Gastrocnemius medialis (tissue), 4 donors: ENCODE measurements at regions not wholly inside any gene's neighbourhood (a gene's known extent, or its start where the extent isn't known, plus 50 kb on each side); places are given as distances from the start of the nearest gene placed in this dataset.

Experiments
- ATAC-seq, 2 donors: fragments of 150-250 bp; one replicate each; pipeline ENCODE4 v1.9.1; 2016
- DNase-seq, 2 donors: peaks; one replicate each; pipeline ENCODE4 v3.0.0-alpha.2; 2019
- H3K27ac ChIP-seq, 4 donors: fragments of 200-600 bp; sonication (generic); 1 replicate in 1 of 4; 2 replicates in 3 of 4; pipeline ENCODE4 v1.5.1; 2016 to 2018; ENCODE audit warnings: mild to moderate bottlenecking in 2 of 4, moderate library complexity in 1 of 4
- H3K27me3 ChIP-seq, 3 donors: fragments of 200-600 bp; sonication (generic) in 2 of 3; 1 replicate in 1 of 3; 2 replicates in 2 of 3; pipeline versions ENCODE4 v1.5.1 to v1.6.0; 2016 to 2019; ENCODE audit warnings: mild to moderate bottlenecking in 1 of 3, moderate library complexity in 1 of 3
- H3K36me3 ChIP-seq, 2 donors: fragments of 200-600 bp; sonication (generic) in 1 of 2; one replicate each; pipeline ENCODE4 v1.5.1; 2017 to 2018
- H3K4me1 ChIP-seq, 2 donors: fragments of 200-600 bp; sonication (generic) in 1 of 2; one replicate each; pipeline ENCODE4 v1.5.1; 2016 to 2017; ENCODE audit warnings: mild to moderate bottlenecking in 2 of 2
- H3K4me3 ChIP-seq, 4 donors: fragments of 200-600 bp; sonication (generic) in 3 of 4; 1 replicate in 1 of 4; 2 replicates in 3 of 4; pipeline ENCODE4 v1.5.1; 2016 to 2019; ENCODE audit warnings: mild to moderate bottlenecking in 2 of 4
- H3K9me3 ChIP-seq, 3 donors: fragments of 200-600 bp; sonication (generic) in 2 of 3; 1 replicate in 1 of 3; 2 replicates in 2 of 3; pipeline ENCODE4 v1.5.1; 2016 to 2019
- POLR2A ChIP-seq, 2 donors: fragments of 450-650 bp; IDR thresholded peaks; one replicate each; pipeline ENCODE4 v1.6.1; 2017; ENCODE audit warnings: antibody characterized with exemption in 2 of 2, mild to moderate bottlenecking in 2 of 2, moderate library complexity in 2 of 2
- in situ Hi-C, 4 donors: fragments of 200-750 bp; cut with MboI; loops; one replicate each; pipeline versions ENCODE4 v1.15.0 to v1.8.0; 2017; ENCODE audit warnings: low sequenced_read_pairs in 4 of 4
- intact Hi-C: fragments of 100-400 bp; cut with DNase I; formaldehyde crosslinking; loops from one replicate; pipeline ENCODE4 v1.15.1; 2023; ENCODE audit warnings: low total_unique reads
- TF ChIP-seq, protein P1 (sequence below), 5 experiments: fragments of 450-650 bp in 3 of 5; fragments of 200-600 bp in 2 of 5; sonication (generic) in 2 of 5; IDR thresholded peaks in 4 of 5; conservative IDR thresholded peaks in 1 of 5; 1 replicate in 4 of 5; 2 replicates in 1 of 5; pipeline ENCODE4 v1.5.1; 2016 to 2019; ENCODE audit warnings: antibody characterized with exemption in 5 of 5, mild to moderate bottlenecking in 3 of 5, moderate library complexity in 3 of 5

- intact Hi-C loops, result loop anchor here (5.0 kb wide), 1 partner anchor 129 kb away; no protein-coding TSS in a partner anchor
- H3K27ac ChIP-seq, result peak overlapping the region; percentile 39 to 70 (median 64)
- peak; percentile 26 to 56 for TF ChIP-seq POLR2A (IDR thresholded peaks at IDR 0.05)
- TF ChIP-seq, protein P1, sequence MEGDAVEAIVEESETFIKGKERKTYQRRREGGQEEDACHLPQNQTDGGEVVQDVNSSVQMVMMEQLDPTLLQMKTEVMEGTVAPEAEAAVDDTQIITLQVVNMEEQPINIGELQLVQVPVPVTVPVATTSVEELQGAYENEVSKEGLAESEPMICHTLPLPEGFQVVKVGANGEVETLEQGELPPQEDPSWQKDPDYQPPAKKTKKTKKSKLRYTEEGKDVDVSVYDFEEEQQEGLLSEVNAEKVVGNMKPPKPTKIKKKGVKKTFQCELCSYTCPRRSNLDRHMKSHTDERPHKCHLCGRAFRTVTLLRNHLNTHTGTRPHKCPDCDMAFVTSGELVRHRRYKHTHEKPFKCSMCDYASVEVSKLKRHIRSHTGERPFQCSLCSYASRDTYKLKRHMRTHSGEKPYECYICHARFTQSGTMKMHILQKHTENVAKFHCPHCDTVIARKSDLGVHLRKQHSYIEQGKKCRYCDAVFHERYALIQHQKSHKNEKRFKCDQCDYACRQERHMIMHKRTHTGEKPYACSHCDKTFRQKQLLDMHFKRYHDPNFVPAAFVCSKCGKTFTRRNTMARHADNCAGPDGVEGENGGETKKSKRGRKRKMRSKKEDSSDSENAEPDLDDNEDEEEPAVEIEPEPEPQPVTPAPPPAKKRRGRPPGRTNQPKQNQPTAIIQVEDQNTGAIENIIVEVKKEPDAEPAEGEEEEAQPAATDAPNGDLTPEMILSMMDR (IDR thresholded peaks at IDR 0.05 in 4 of 5, conservative IDR thresholded peaks at IDR 0.05 in 1 of 5), result no peak
These were observed 57.2 kb upstream of the FAM9C start for GRCh38 chrX:13101441-13102139.

GRCh38 chrX:13099121-13099520 is 54.7 kb upstream of the FAM9C start:
- peak overlapping the region in 3 of 4 donors; percentile 1 to 56 (median 37) for H3K27ac ChIP-seq

More at GRCh38 chrX:13101441-13102139, 57.2 kb upstream of the FAM9C start:
- Histone ChIP-seq H3K36me3 (no peaks in the 10 kb centered on the region), H3K4me3 (no peak overlapping the region), H3K4me1 (peaks cover 4 to 16% of the 10 kb centered on the region in 2 donors), H3K27me3 (peaks cover 0 to 4% (median 0%) of the 10 kb centered on the region in 3 donors), H3K9me3 (no peaks in the 10 kb centered on the region)
- peak; percentile 60 to 66 for DNase-seq
- in situ Hi-C loops, result no loop called here
- peak; percentile 97 to 98 for ATAC-seq

GRCh38 chrX:13096728-13097127 is 52.3 kb upstream of the FAM9C start:
- ATAC-seq (no peak), DNase-seq (no peak)
- in situ Hi-C loops (no loop called here), intact Hi-C loops (no loop called here)
- H3K4me1 ChIP-seq, result peaks cover 4 to 14% of the 10 kb centered on the region in 2 donors
- no peak overlapping the region for H3K27ac ChIP-seq
- TF ChIP-seq, protein P1 (IDR thresholded peaks at IDR 0.05 in 4 of 5, conservative IDR thresholded peaks at IDR 0.05 in 1 of 5), result no peak
- no peak for TF ChIP-seq POLR2A (IDR thresholded peaks at IDR 0.05)
- no peak overlapping the region for H3K4me3 ChIP-seq
- peaks cover 0 to 4% (median 0%) of the 10 kb centered on the region in 3 donors for H3K27me3 ChIP-seq
- H3K9me3 ChIP-seq, result no peaks in the 10 kb centered on the region
- no peaks in the 10 kb centered on the region for H3K36me3 ChIP-seq

More at GRCh38 chrX:13099121-13099520, 54.7 kb upstream of the FAM9C start:
- H3K36me3 ChIP-seq, result no peaks in the 10 kb centered on the region
- H3K27me3 ChIP-seq, result peaks cover 0 to 4% (median 0%) of the 10 kb centered on the region in 3 donors
- intact Hi-C loops (no loop called here), in situ Hi-C loops (no loop called here)
- DNase-seq (no peak), ATAC-seq (no peak)
- peaks cover 4 to 22% of the 10 kb centered on the region in 2 donors for H3K4me1 ChIP-seq
- no peak for TF ChIP-seq POLR2A (IDR thresholded peaks at IDR 0.05)
- TF ChIP-seq, protein P1 (IDR thresholded peaks at IDR 0.05 in 4 of 5, conservative IDR thresholded peaks at IDR 0.05 in 1 of 5), result no peak
- H3K9me3 ChIP-seq, result no peaks in the 10 kb centered on the region
- H3K4me3 ChIP-seq, result no peak overlapping the region

- Histone ChIP-seq H3K36me3 (no peaks in the 10 kb centered on the region), H3K9me3 (no peaks in the 10 kb centered on the region), H3K4me3 (no peak overlapping the region), H3K4me1 (peaks cover 4 to 6% of the 10 kb centered on the region in 2 donors), H3K27me3 (peaks cover 0 to 4% (median 0%) of the 10 kb centered on the region in 3 donors), H3K27ac (peak overlapping the region in 3 of 4 donors; percentile 5 to 37 (median 24))
- ATAC-seq (no peak), DNase-seq (no peak)
- intact Hi-C loops, result no loop called here
- TF ChIP-seq, protein P1 (IDR thresholded peaks at IDR 0.05 in 4 of 5, conservative IDR thresholded peaks at IDR 0.05 in 1 of 5), result no peak
- no peak for TF ChIP-seq POLR2A (IDR thresholded peaks at IDR 0.05)
- in situ Hi-C loops, result no loop called here
These were observed 50.5 kb upstream of the FAM9C start for GRCh38 chrX:13094828-13095341.
